ENCODE measurements at regions not wholly inside any gene's neighbourhood (a gene's known extent, or its start where the extent isn't known, plus 50 kb on each side); places are given as distances from the start of the nearest gene placed in this dataset.

GRCh38 chr10:116001262-116001857, 271.6 kb downstream of the GFRA1 start:
- no peak for TF ChIP-seq EZH2phosphoT487 (IDR thresholded peaks at IDR 0.05; ENCODE audit: low read depth, severe bottlenecking, unreplicated experiment)
- no peak for TF ChIP-seq CTCF (IDR thresholded peaks at IDR 0.05; ENCODE audit: poor library complexity)
- TF ChIP-seq EZH2 (IDR thresholded peaks at IDR 0.05; ENCODE audit: borderline replicate concordance) = no peak
- peak overlapping the region; percentile 7 for H2AFZ ChIP-seq

GRCh38 chr10:116000151-116000842, 272.7 kb downstream of the GFRA1 start:
- no peak overlapping the region for H3K27ac ChIP-seq
- H3K36me3 ChIP-seq (replicated peaks; ENCODE audit: insufficient read depth, low read depth) = no peaks in the 10 kb centered on the region
- H3K79me2 ChIP-seq = no peaks in the 10 kb centered on the region
- no peaks in the 10 kb centered on the region for H3K27me3 ChIP-seq
- H4K20me1 ChIP-seq (ENCODE audit: insufficient read depth, poor library complexity, severe bottlenecking) = no peaks in the 10 kb centered on the region
- no peaks in the 10 kb centered on the region for H3K9me2 ChIP-seq (replicated peaks; ENCODE audit: insufficient read depth)
- DNase-seq (ENCODE audit: low spot score) = peak; percentile 23
- peaks cover 6% of the 10 kb centered on the region for H3K4me1 ChIP-seq (ENCODE audit: insufficient read depth)
- 57% methylated on average over 12 of the region's 12 CpGs for WGBS (ENCODE audit: low lambda C conversion rate, missing lambda C conversion rate)
- H3K4me3 ChIP-seq = no peak overlapping the region
- no peak overlapping the region for H3K4me2 ChIP-seq
- TF ChIP-seq EZH2phosphoT487 (IDR thresholded peaks at IDR 0.05; ENCODE audit: low read depth, severe bottlenecking, unreplicated experiment) (no peak), EZH2 (IDR thresholded peaks at IDR 0.05; ENCODE audit: borderline replicate concordance) (no peak), CTCF (IDR thresholded peaks at IDR 0.05; ENCODE audit: poor library complexity) (no peak)
- no peak overlapping the region for H2AFZ ChIP-seq
- no peaks in the 10 kb centered on the region for H3K9me3 ChIP-seq (ENCODE audit: low read depth)

More at GRCh38 chr10:116001262-116001857, 271.6 kb downstream of the GFRA1 start:
- Histone ChIP-seq H3K9me2 (replicated peaks; ENCODE audit: insufficient read depth) (no peaks in the 10 kb centered on the region), H3K79me2 (no peaks in the 10 kb centered on the region), H3K27ac (no peak overlapping the region), H4K20me1 (ENCODE audit: insufficient read depth, poor library complexity, severe bottlenecking) (no peaks in the 10 kb centered on the region), H3K4me3 (no peak overlapping the region), H3K9me3 (ENCODE audit: low read depth) (no peaks in the 10 kb centered on the region), H3K4me2 (peak overlapping the region; percentile 27), H3K36me3 (replicated peaks; ENCODE audit: insufficient read depth, low read depth) (no peaks in the 10 kb centered on the region), H3K4me1 (ENCODE audit: insufficient read depth) (peaks cover 6% of the 10 kb centered on the region), H3K27me3 (peaks cover 8% of the 10 kb centered on the region)
- 47% methylated on average over 10 of the region's 10 CpGs for WGBS (ENCODE audit: low lambda C conversion rate, missing lambda C conversion rate)
- no peak for DNase-seq (ENCODE audit: low spot score)
